ENCODE measurements at regions not wholly inside any gene's neighbourhood (a gene's known extent, or its start where the extent isn't known, plus 50 kb on each side); places are given as distances from the start of the nearest gene placed in this dataset.

- TF ChIP-seq EP300 (IDR thresholded peaks at IDR 0.05) (no peak), CTCF (IDR thresholded peaks at IDR 0.05) (no peak), POLR2A (IDR thresholded peaks at IDR 0.05) (no peak)
Observed at GRCh38 chr2:56502616-56503015, 318.8 kb downstream of the CCDC85A start.
